GM23248 (cell line): ENCODE measurements at regions not wholly inside any gene's neighbourhood (a gene's known extent, or its start where the extent isn't known, plus 50 kb on each side); places are given as distances from the start of the nearest gene placed in this dataset.
"Not testable (repeated sequence)": the region's sequence is repeated elsewhere in the genome, so short reads cannot be mapped to it uniquely, and the experiment has no call there.

Source experiments
- DNase-seq: peaks from one replicate; pipeline ENCODE4 v3.0.0-alpha.2; 2015
- H2AFZ ChIP-seq: fragments of 200-600 bp; sonication (generic); 2 replicates; pipeline ENCODE4 v1.6.1; 2016; ENCODE audit warnings: antibody characterized with exemption
- H3F3A ChIP-seq: fragments of 200-600 bp; sonication (generic); 2 replicates; pipeline ENCODE4 v1.6.1; 2016; ENCODE audit warnings: mild to moderate bottlenecking, antibody characterized with exemption, mixed run types; ENCODE audit not compliant: insufficient read depth
- H3K27ac ChIP-seq: fragments of 200-600 bp; sonication (generic); 2 replicates; pipeline ENCODE4 v1.5.1; 2016; ENCODE audit warnings: mild to moderate bottlenecking
- H3K27me3 ChIP-seq: fragments of 200-600 bp; sonication (generic); replicated peaks from 2 replicates; pipeline ENCODE4 v1.6.1; 2016; ENCODE audit warnings: mild to moderate bottlenecking; ENCODE audit not compliant: insufficient read depth
- H3K36me3 ChIP-seq: fragments of 200-600 bp; sonication (generic); 2 replicates; pipeline ENCODE4 v1.6.1; 2016; ENCODE audit warnings: low read depth, mild to moderate bottlenecking
- H3K4me1 ChIP-seq: fragments of 200-600 bp; sonication (generic); 2 replicates; pipeline ENCODE4 v1.6.1; 2016; ENCODE audit warnings: mild to moderate bottlenecking; ENCODE audit not compliant: insufficient read depth
- H3K4me2 ChIP-seq: fragments of 200-600 bp; sonication (generic); one replicate; pipeline ENCODE4 v1.6.1; 2016; ENCODE audit warnings: mild to moderate bottlenecking; ENCODE audit not compliant: unreplicated experiment
- H3K4me3 ChIP-seq: fragments of 200-600 bp; sonication (generic); 2 replicates; pipeline ENCODE4 v1.5.1; 2016; ENCODE audit warnings: mild to moderate bottlenecking
- H3K79me2 ChIP-seq: fragments of 200-600 bp; sonication (generic); 2 replicates; pipeline ENCODE4 v1.6.1; 2016; ENCODE audit warnings: mild to moderate bottlenecking; ENCODE audit not compliant: insufficient read depth
- H3K9ac ChIP-seq: fragments of 200-600 bp; sonication (generic); 2 replicates; pipeline ENCODE4 v1.6.1; 2016; ENCODE audit warnings: mild to moderate bottlenecking
- H3K9me2 ChIP-seq: fragments of 200-600 bp; sonication (generic); 2 replicates; pipeline ENCODE4 v1.6.1; 2016; ENCODE audit warnings: mixed run types, mild to moderate bottlenecking, moderate library complexity; ENCODE audit not compliant: insufficient read depth
- H3K9me3 ChIP-seq: fragments of 200-600 bp; sonication (generic); one replicate; pipeline ENCODE4 v1.6.1; 2017; ENCODE audit warnings: low read depth
- H4K20me1 ChIP-seq: fragments of 200-600 bp; sonication (generic); 2 replicates; pipeline ENCODE4 v1.6.0; 2016; ENCODE audit not compliant: insufficient read depth
- EZH2 ChIP-seq: fragments of 200-600 bp; sonication (generic); IDR thresholded peaks from 2 replicates; pipeline ENCODE4 v1.6.1; 2018; ENCODE audit warnings: antibody characterized with exemption, mild to moderate bottlenecking; ENCODE audit not compliant: insufficient read depth, poor library complexity, severe bottlenecking
- EZH2phosphoT487 ChIP-seq: fragments of 200-600 bp; sonication (generic); IDR thresholded peaks from 2 replicates; pipeline ENCODE4 v1.6.1; 2018; ENCODE audit warnings: antibody characterized with exemption, moderate library complexity, mild to moderate bottlenecking, low read depth; ENCODE audit not compliant: insufficient read depth
- WGBS, 2 experiments: methylation state at CpG; one replicate each; pipeline ENCODE4 v1.1.6; 2015 to 2017; ENCODE audit warnings: low lambda C conversion rate in 2 of 2, low coverage in 1 of 2; ENCODE audit errors: missing lambda C conversion rate in 2 of 2; 5-methylcytosine and 5-hydroxymethylcytosine counted together
- in situ Hi-C: fragments of 300-500 bp; cut with MboI; formaldehyde crosslinking; loops from 2 replicates; pipeline ENCODE4 v1.15.0; 2020

DNA sequence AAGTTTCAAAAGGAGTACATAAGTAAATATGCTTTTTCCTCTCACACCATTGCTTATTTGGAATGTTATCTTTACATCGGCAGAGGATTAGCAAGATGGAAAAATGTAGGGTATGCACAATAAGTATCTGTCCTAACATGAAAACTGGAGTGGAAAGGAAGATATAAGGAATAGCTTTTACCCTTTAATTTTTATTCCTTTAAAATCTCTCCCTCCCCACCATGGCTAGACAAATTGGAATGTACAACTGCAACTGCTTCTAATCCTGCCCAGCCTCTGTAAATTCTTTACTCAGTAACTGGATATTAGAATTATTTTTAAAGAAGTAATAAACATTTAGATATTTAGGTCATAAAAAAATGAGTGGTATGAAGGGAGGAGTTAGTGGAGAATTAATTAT, 171.5 kb downstream of the PCDH18 start:
- no peaks in the 10 kb centered on the region for H3K27me3 ChIP-seq
- peaks cover 31% of the 10 kb centered on the region for H3K4me1 ChIP-seq
- in situ Hi-C loops = no loop called here
- no peaks in the 10 kb centered on the region for H3K36me3 ChIP-seq
- H3K27ac ChIP-seq = no peak overlapping the region
- H3K9me3 ChIP-seq = no peaks in the 10 kb centered on the region
- H2AFZ ChIP-seq = peak overlapping the region; percentile 80
- 7 to 13% methylated on average over 1 of the region's 1 CpG for WGBS, 2 experiments
- H3F3A ChIP-seq = peaks cover 26% of the 10 kb centered on the region
- H3K79me2 ChIP-seq = no peaks in the 10 kb centered on the region
- no peak overlapping the region for H3K4me3 ChIP-seq
- no peaks in the 10 kb centered on the region for H3K9me2 ChIP-seq
- H3K9ac ChIP-seq = no peak overlapping the region
- TF ChIP-seq EZH2 = no peak
- no peak for TF ChIP-seq EZH2phosphoT487
- DNase-seq = no peak
- H3K4me2 ChIP-seq = peak overlapping the region; percentile 70
- no peaks in the 10 kb centered on the region for H4K20me1 ChIP-seq

DNA sequence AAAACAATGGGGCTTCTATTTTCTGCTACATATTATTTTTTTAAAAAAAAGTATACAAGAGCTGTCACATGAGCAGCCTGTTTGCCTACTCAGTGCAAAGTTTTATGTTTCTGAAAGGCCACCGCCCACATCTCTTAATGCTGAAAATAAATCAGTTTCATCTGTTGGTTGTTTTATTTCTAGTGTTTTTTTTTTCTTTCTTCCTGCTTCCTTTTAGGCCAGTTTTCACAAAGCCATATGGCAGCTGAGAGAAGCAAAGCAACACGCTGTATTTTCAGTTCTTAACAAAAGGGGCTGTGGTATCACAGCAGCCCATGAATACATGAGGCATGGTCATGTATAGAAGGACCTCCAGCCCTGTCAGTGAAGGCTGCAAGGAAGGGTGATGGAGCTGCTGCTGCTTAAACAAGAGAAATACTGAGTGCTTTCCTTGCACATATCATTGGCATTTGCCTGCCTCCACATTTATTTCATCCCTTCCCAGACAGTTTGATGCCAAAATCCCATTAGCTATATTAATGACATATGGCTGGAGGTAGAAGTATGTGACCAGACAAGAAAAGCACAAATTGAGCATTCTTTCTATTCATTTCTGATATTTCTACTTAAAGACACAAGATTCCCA, 172.5 kb downstream of the PCDH18 start:
- no peaks in the 10 kb centered on the region for H3K79me2 ChIP-seq
- peak overlapping the region; percentile 36 for H3K27ac ChIP-seq
- H3K4me2 ChIP-seq = peak overlapping the region; percentile 70
- H3K4me3 ChIP-seq = peak overlapping the region; percentile 35
- peaks cover 31% of the 10 kb centered on the region for H3K4me1 ChIP-seq
- TF ChIP-seq EZH2phosphoT487 = no peak
- no peak for TF ChIP-seq EZH2
- no peaks in the 10 kb centered on the region for H3K9me2 ChIP-seq
- H3K9me3 ChIP-seq = no peaks in the 10 kb centered on the region
- WGBS, 2 experiments = 12 to 13% methylated on average over 2 of the region's 2 CpGs
- H3K36me3 ChIP-seq = no peaks in the 10 kb centered on the region
- no peaks in the 10 kb centered on the region for H3K27me3 ChIP-seq
- DNase-seq = peak; percentile 64
- peak overlapping the region; percentile 8 for H3K9ac ChIP-seq
- peaks cover 26% of the 10 kb centered on the region for H3F3A ChIP-seq
- H4K20me1 ChIP-seq = no peaks in the 10 kb centered on the region
- in situ Hi-C loops = no loop called here
- H2AFZ ChIP-seq = peak overlapping the region; percentile 80

DNA sequence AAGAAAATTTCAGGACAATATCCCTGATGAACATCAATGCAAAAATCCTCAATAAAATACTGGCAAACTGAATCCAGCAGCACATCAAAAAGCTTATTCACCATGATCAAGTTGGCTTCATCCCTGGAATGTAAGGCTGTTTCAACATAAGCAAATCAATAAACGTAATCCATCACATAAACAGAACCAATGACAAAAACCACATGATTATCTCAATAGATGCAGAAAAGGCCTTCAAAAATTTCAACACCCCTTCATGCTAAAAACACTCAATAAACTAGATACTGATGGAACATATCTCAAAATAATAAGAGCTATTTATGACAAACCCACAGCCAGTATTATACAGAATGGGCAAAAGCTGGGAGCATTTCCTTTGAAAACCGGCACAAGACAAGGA, 177.7 kb downstream of the PCDH18 start:
- H3K27ac ChIP-seq, H3K4me3 ChIP-seq, in situ Hi-C loops, H3K79me2 ChIP-seq, H3K36me3 ChIP-seq, H3K9me2 ChIP-seq, H3K27me3 ChIP-seq, H3K9ac ChIP-seq, H2AFZ ChIP-seq, DNase-seq, H3K4me2 ChIP-seq, H3K4me1 ChIP-seq, H4K20me1 ChIP-seq, H3K9me3 ChIP-seq: not testable (repeated sequence)
- peaks cover 13% of the 10 kb centered on the region; the same call in 1 of the 2 replicates for H3F3A ChIP-seq
- WGBS, 2 experiments = 75 to 83% methylated on average over 2 of the region's 2 CpGs

DNA sequence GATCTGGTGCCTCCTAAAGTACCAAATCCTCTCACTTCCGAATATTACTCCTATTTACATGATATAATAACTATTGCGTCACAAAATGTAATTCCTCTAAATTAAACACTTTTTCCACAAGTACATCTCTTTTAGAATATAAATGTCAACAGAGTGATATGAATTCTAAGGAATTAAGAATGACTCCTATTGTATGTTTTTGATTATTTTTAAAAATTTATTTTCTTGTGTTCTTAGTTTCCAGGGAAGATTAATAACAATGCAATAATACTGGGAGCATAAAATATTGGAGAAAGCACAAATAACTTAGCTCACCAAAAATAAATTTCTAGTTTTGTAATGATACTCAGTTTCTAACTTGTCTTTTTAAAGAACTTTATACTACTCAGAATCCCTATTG, 184.9 kb downstream of the PCDH18 start:
- no peak overlapping the region for H3K27ac ChIP-seq
- no peaks in the 10 kb centered on the region for H3K4me1 ChIP-seq
- H3K36me3 ChIP-seq = no peaks in the 10 kb centered on the region
- H3K9me2 ChIP-seq = no peaks in the 10 kb centered on the region; the same call in 1 of the 2 replicates
- TF ChIP-seq EZH2 = no peak
- no peak for TF ChIP-seq EZH2phosphoT487
- no peaks in the 10 kb centered on the region for H3K27me3 ChIP-seq
- no peak overlapping the region for H2AFZ ChIP-seq
- H3K9ac ChIP-seq = no peak overlapping the region
- H3K9me3 ChIP-seq = no peaks in the 10 kb centered on the region
- no peak overlapping the region for H3K4me2 ChIP-seq
- H3K4me3 ChIP-seq = no peak overlapping the region
- H4K20me1 ChIP-seq = no peaks in the 10 kb centered on the region
- no peaks in the 10 kb centered on the region for H3F3A ChIP-seq
- H3K79me2 ChIP-seq = no peaks in the 10 kb centered on the region
- DNase-seq = no peak
- in situ Hi-C loops = no loop called here
- 20 to 24% methylated on average over 2 of the region's 2 CpGs for WGBS, 2 experiments

DNA sequence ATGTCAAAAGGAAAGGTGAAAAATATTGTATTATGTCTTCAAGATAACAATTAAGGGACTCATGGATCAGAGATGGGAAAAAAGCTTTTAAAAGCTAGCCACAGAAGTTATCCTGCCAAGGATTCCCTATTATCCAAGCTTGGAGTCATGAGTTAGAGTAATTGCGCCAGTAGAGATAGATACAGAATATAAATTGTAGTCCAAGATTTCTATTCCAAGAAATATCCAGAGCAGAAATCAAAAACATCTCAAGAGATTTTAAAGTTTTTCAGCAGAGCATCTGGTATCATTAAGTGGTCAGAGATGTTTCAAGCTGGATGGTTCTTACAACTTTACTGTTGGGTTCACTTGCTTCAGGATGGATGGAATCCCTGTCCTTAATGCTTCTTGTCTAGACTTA, 186.7 kb downstream of the PCDH18 start:
- no peak overlapping the region for H3K4me2 ChIP-seq
- no peaks in the 10 kb centered on the region for H3K36me3 ChIP-seq
- H2AFZ ChIP-seq = no peak overlapping the region
- H3K79me2 ChIP-seq = no peaks in the 10 kb centered on the region
- H3K9me2 ChIP-seq = no peaks in the 10 kb centered on the region; the same call in 1 of the 2 replicates
- in situ Hi-C loops = no loop called here
- no peaks in the 10 kb centered on the region for H3K9me3 ChIP-seq
- H3K9ac ChIP-seq = no peak overlapping the region
- no peaks in the 10 kb centered on the region for H3K27me3 ChIP-seq
- no peak overlapping the region for H3K27ac ChIP-seq
- no peaks in the 10 kb centered on the region for H3F3A ChIP-seq
- TF ChIP-seq EZH2phosphoT487 (no peak), EZH2 (no peak)
- H3K4me1 ChIP-seq = no peaks in the 10 kb centered on the region
- 71 to 82% methylated on average over 1 of the region's 1 CpG for WGBS, 2 experiments
- no peak overlapping the region for H3K4me3 ChIP-seq
- DNase-seq = no peak
- H4K20me1 ChIP-seq = no peaks in the 10 kb centered on the region
